ENCODE measurements at regions not wholly inside any gene's neighbourhood (a gene's known extent, or its start where the extent isn't known, plus 50 kb on each side); places are given as distances from the start of the nearest gene placed in this dataset.

GRCh38 chr2:104078431-104079157 is 775.3 kb upstream of the POU3F3 start:
- H3K27me3 ChIP-seq = no peaks in the 10 kb centered on the region
- DNase-seq (ENCODE audit: low spot score in 2 of 2) = no peak
- no peak overlapping the region for H3K27ac ChIP-seq
- no peak for TF ChIP-seq CTCF (IDR thresholded peaks at IDR 0.05)
- H3K9me3 ChIP-seq = no peaks in the 10 kb centered on the region
- no peak overlapping the region for H3K4me3 ChIP-seq
- H3K36me3 ChIP-seq = no peaks in the 10 kb centered on the region
- no peaks in the 10 kb centered on the region for H3K4me1 ChIP-seq
- intact Hi-C loops (cut with DNase I) = no loop called here

GRCh38 chr2:104088745-104089144 is 765.2 kb upstream of the POU3F3 start:
- DNase-seq (ENCODE audit: low spot score in 2 of 2) = no peak
- no peak overlapping the region for H3K27ac ChIP-seq
- no peak for TF ChIP-seq CTCF (IDR thresholded peaks at IDR 0.05)
- intact Hi-C loops (cut with DNase I) = no loop called here
- H3K4me3 ChIP-seq = no peak overlapping the region
- no peaks in the 10 kb centered on the region for H3K4me1 ChIP-seq
- H3K9me3 ChIP-seq = no peaks in the 10 kb centered on the region
- H3K36me3 ChIP-seq = no peaks in the 10 kb centered on the region
- no peaks in the 10 kb centered on the region for H3K27me3 ChIP-seq

GRCh38 chr2:104090407-104090806 is 763.5 kb upstream of the POU3F3 start:
- intact Hi-C loops (cut with DNase I) = no loop called here
- DNase-seq (ENCODE audit: low spot score in 2 of 2) = no peak
- Histone ChIP-seq H3K36me3 (no peaks in the 10 kb centered on the region), H3K9me3 (no peaks in the 10 kb centered on the region), H3K4me3 (no peak overlapping the region), H3K27ac (no peak overlapping the region), H3K27me3 (no peaks in the 10 kb centered on the region), H3K4me1 (no peaks in the 10 kb centered on the region)
- TF ChIP-seq CTCF (IDR thresholded peaks at IDR 0.05) = no peak

- no peak for DNase-seq (ENCODE audit: low spot score in 2 of 2)
- no peaks in the 10 kb centered on the region for H3K27me3 ChIP-seq
- H3K4me1 ChIP-seq = no peaks in the 10 kb centered on the region
- H3K4me3 ChIP-seq = no peak overlapping the region
- H3K36me3 ChIP-seq = no peaks in the 10 kb centered on the region
- intact Hi-C loops (cut with DNase I) = no loop called here
- no peaks in the 10 kb centered on the region for H3K9me3 ChIP-seq
- TF ChIP-seq CTCF (IDR thresholded peaks at IDR 0.05) = no peak
- H3K27ac ChIP-seq = no peak overlapping the region
Measured at GRCh38 chr2:104091894-104092293, 762.0 kb upstream of the POU3F3 start.

- Histone ChIP-seq H3K36me3 (no peaks in the 10 kb centered on the region), H3K4me3 (no peak overlapping the region), H3K9me3 (no peaks in the 10 kb centered on the region), H3K4me1 (no peaks in the 10 kb centered on the region), H3K27me3 (no peaks in the 10 kb centered on the region), H3K27ac (no peak overlapping the region)
- TF ChIP-seq CTCF (IDR thresholded peaks at IDR 0.05) = no peak
- intact Hi-C loops (cut with DNase I) = no loop called here
- no peak for DNase-seq (ENCODE audit: low spot score in 2 of 2)
Measured at GRCh38 chr2:104092886-104093285, 761.0 kb upstream of the POU3F3 start.

- Histone ChIP-seq H3K27ac (no peak overlapping the region), H3K36me3 (no peaks in the 10 kb centered on the region), H3K9me3 (no peaks in the 10 kb centered on the region), H3K4me3 (no peak overlapping the region), H3K27me3 (no peaks in the 10 kb centered on the region), H3K4me1 (no peaks in the 10 kb centered on the region)
- TF ChIP-seq CTCF (IDR thresholded peaks at IDR 0.05) = no peak
- intact Hi-C loops (cut with DNase I) = no loop called here
- DNase-seq (ENCODE audit: low spot score in 2 of 2) = no peak
Measured at GRCh38 chr2:104102615-104103014, 751.3 kb upstream of the POU3F3 start.

Measured in ascending aorta (tissue), 2 donors.